SU-DHL-6 (cell line): ENCODE measurements at regions not wholly inside any gene's neighbourhood (a gene's known extent, or its start where the extent isn't known, plus 50 kb on each side); places are given as distances from the start of the nearest gene placed in this dataset.

Experiments
- H2AFZ ChIP-seq: fragments of 200-600 bp; sonication (generic); 2 replicates; pipeline ENCODE4 v1.6.1; 2014; ENCODE audit warnings: low read depth, mild to moderate bottlenecking, moderate library complexity, mixed read lengths, antibody characterized with exemption, low read length; ENCODE audit not compliant: severe bottlenecking
- H3F3A ChIP-seq: fragments of 200-600 bp; shearing (Covaris generic); 2 replicates; pipeline ENCODE4 v1.6.0; 2016; ENCODE audit warnings: antibody characterized with exemption, mild to moderate bottlenecking; ENCODE audit not compliant: insufficient read depth
- H3K27ac ChIP-seq: fragments of 200-600 bp; sonication (generic); 2 replicates; pipeline ENCODE4 v1.5.1; 2016; ENCODE audit warnings: low read depth, mild to moderate bottlenecking, low read length, moderate library complexity, mixed read lengths
- H3K27me3 ChIP-seq: fragments of 200-600 bp; sonication (generic), shearing (Covaris generic); 2 replicates; pipeline ENCODE4 v1.6.0; 2014; ENCODE audit warnings: mild to moderate bottlenecking, low read length
- H3K36me3 ChIP-seq: fragments of 200-600 bp; sonication (generic); 2 replicates; pipeline ENCODE4 v1.6.1; 2014; ENCODE audit warnings: mild to moderate bottlenecking, low read length, mixed read lengths
- H3K4me2 ChIP-seq: fragments of 300-600, 200-600 bp; shearing (Covaris generic), sonication (generic); 2 replicates; pipeline ENCODE4 v1.6.0; 2014; ENCODE audit warnings: low read length, low read depth, mild to moderate bottlenecking; ENCODE audit not compliant: poor library complexity, severe bottlenecking
- H3K4me3 ChIP-seq: fragments of 200-600 bp; sonication (generic); 2 replicates; pipeline ENCODE4 v1.5.1; 2014; ENCODE audit warnings: antibody characterized with exemption, low read length, mild to moderate bottlenecking, mixed read lengths; ENCODE audit not compliant: insufficient read depth, poor library complexity, severe bottlenecking
- H3K79me2 ChIP-seq: fragments of 200-600 bp; sonication (generic); 2 replicates; pipeline ENCODE4 v1.6.1; 2014; ENCODE audit warnings: mild to moderate bottlenecking, low read length, moderate library complexity; ENCODE audit not compliant: insufficient read depth
- H3K9ac ChIP-seq: fragments of 200-600 bp; sonication (generic); 2 replicates; pipeline ENCODE4 v1.7.0; 2014; ENCODE audit warnings: mild to moderate bottlenecking, low read length
- H3K9me2 ChIP-seq: fragments of 200-600 bp; sonication (generic); replicated peaks from 2 replicates; pipeline ENCODE4 v1.6.1; 2014; ENCODE audit warnings: low read length; ENCODE audit not compliant: insufficient read depth
- H3K9me3 ChIP-seq: fragments of 200-600 bp; sonication (generic); 2 replicates; pipeline ENCODE4 v1.6.1; 2014; ENCODE audit warnings: low read length, mixed read lengths; ENCODE audit not compliant: insufficient read depth
- H4K20me1 ChIP-seq: fragments of 200-600 bp; sonication (generic); 2 replicates; pipeline ENCODE4 v1.6.1; 2014; ENCODE audit warnings: low read depth, mild to moderate bottlenecking, antibody characterized with exemption, low read length, moderate library complexity, mixed read lengths
- EZH2phosphoT487 ChIP-seq: fragments of 200-600 bp; sonication (generic), shearing (Covaris generic); conservative IDR thresholded peaks from 2 replicates; pipeline ENCODE4 v1.6.1; 2018; ENCODE audit warnings: mild to moderate bottlenecking, antibody characterized with exemption, low read length, moderate library complexity, mixed read lengths
- TF ChIP-seq, protein P1 (sequence below): fragments of 200-600 bp; sonication (generic); IDR thresholded peaks from one replicate; pipeline ENCODE4 v1.5.1; 2017; ENCODE audit warnings: antibody characterized with exemption, mild to moderate bottlenecking, low read length, moderate library complexity; ENCODE audit not compliant: insufficient read depth, poor library complexity, severe bottlenecking

DNA sequence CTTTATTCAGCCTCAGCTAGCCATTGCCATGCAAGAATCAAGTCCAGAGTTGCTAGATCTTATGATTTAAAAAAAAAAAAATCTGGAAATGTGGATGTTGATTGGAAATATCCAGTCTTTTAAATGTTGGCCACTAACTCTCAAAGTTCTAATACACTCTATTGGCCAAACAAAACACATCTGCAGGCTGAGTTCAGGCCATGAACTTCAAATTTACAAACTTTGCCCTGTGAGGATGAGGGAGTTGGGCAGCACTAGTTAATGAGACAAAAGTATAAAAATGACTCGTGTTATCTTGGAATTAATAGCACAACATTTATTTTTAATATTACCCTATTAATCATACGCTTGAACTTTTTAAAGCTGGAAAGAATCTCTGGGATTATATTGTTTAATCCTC is 432.3 kb downstream of the PLPP3 start:
- Histone ChIP-seq H3K4me3 (no peak overlapping the region), H3K27me3 (no peaks in the 10 kb centered on the region), H3K9me3 (no peaks in the 10 kb centered on the region), H3K4me2 (no peak overlapping the region), H2AFZ (no peak overlapping the region), H3K27ac (no peak overlapping the region), H3K9me2 (no peaks in the 10 kb centered on the region), H3K79me2 (no peaks in the 10 kb centered on the region), H3K36me3 (no peaks in the 10 kb centered on the region), H3F3A (no peaks in the 10 kb centered on the region), H4K20me1 (no peaks in the 10 kb centered on the region), H3K9ac (no peak overlapping the region)
- no peak for TF ChIP-seq EZH2phosphoT487

DNA sequence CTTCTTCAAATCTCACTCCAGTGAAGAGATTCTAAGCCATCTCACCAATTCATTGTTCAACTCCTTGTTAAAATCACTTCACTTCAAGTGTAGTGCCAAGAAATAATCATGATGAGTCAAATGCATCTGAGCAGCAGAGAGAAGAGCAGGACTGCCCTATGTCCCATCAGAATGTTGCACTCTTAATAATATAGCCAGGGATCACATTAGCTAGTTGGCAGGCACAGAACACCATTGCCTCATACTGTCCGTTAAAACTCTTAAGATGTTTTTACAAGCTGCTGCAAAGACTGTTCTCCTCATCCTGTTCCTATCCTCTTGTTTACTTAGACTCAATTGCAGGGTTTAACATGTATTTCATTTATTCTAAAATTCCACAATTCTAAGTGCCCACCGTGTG is 432.9 kb downstream of the PLPP3 start:
- TF ChIP-seq, protein P1, sequence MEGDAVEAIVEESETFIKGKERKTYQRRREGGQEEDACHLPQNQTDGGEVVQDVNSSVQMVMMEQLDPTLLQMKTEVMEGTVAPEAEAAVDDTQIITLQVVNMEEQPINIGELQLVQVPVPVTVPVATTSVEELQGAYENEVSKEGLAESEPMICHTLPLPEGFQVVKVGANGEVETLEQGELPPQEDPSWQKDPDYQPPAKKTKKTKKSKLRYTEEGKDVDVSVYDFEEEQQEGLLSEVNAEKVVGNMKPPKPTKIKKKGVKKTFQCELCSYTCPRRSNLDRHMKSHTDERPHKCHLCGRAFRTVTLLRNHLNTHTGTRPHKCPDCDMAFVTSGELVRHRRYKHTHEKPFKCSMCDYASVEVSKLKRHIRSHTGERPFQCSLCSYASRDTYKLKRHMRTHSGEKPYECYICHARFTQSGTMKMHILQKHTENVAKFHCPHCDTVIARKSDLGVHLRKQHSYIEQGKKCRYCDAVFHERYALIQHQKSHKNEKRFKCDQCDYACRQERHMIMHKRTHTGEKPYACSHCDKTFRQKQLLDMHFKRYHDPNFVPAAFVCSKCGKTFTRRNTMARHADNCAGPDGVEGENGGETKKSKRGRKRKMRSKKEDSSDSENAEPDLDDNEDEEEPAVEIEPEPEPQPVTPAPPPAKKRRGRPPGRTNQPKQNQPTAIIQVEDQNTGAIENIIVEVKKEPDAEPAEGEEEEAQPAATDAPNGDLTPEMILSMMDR, result no peak
- no peak for TF ChIP-seq EZH2phosphoT487
- Histone ChIP-seq H3K4me3 (no peak overlapping the region), H3K27ac (no peak overlapping the region), H3F3A (no peaks in the 10 kb centered on the region), H3K4me2 (no peak overlapping the region), H4K20me1 (no peaks in the 10 kb centered on the region), H3K36me3 (no peaks in the 10 kb centered on the region), H3K9ac (no peak overlapping the region), H3K9me3 (no peaks in the 10 kb centered on the region), H3K79me2 (no peaks in the 10 kb centered on the region), H2AFZ (no peak overlapping the region), H3K9me2 (no peaks in the 10 kb centered on the region), H3K27me3 (no peaks in the 10 kb centered on the region)

DNA sequence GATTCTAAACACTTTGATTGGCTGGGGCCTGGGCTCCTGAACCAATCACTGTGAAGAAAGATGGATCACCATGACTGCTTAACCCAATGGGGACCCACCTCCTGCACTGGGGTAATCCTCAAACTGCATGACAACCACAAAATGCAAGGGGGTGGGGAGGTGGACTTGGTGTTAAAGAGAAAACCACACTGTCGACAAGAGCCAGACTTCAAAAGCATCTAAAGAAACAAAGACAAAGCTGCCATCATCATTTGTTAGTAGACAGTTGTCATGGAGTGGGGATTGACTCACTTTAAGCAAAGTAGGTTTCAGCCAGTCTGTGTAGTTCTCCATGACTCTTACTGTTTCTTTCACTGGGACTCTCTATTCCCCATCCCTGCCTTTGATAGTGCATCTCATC is 433.8 kb downstream of the PLPP3 start:
- no peaks in the 10 kb centered on the region for H3K9me3 ChIP-seq
- H3K9ac ChIP-seq, result no peak overlapping the region
- H3K36me3 ChIP-seq, result no peaks in the 10 kb centered on the region
- no peak overlapping the region for H3K27ac ChIP-seq
- H3K27me3 ChIP-seq, result no peaks in the 10 kb centered on the region
- H3K4me3 ChIP-seq, result no peak overlapping the region
- TF ChIP-seq, protein P1, result no peak
- no peak for TF ChIP-seq EZH2phosphoT487
- no peaks in the 10 kb centered on the region for H3K9me2 ChIP-seq
- no peaks in the 10 kb centered on the region for H3K79me2 ChIP-seq
- no peaks in the 10 kb centered on the region for H4K20me1 ChIP-seq
- H3F3A ChIP-seq, result no peaks in the 10 kb centered on the region
- no peak overlapping the region for H2AFZ ChIP-seq
- H3K4me2 ChIP-seq, result no peak overlapping the region

DNA sequence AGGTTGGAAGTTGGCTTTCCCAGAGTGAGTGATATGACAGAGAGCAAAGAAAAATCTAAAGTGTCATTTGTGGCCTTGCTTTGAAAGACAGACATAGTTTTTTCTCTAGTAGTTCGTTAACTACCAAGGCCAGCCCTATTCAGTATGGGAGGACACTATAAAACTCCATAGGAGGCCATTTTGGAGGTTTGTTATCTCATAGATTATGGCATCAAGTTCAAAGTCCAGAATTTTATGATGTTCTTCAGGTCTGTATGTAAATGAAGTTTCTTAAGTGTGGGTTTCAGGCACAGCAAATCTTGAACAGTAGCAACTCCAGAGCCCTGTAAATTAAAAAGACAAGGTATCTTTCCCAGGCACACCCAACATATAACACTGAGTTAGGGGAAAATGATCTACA is 437.1 kb downstream of the PLPP3 start:
- TF ChIP-seq EZH2phosphoT487, result no peak
- TF ChIP-seq, protein P1, result no peak
- Histone ChIP-seq H3K9ac (no peak overlapping the region), H3K9me3 (no peaks in the 10 kb centered on the region), H3K79me2 (no peaks in the 10 kb centered on the region), H3K27me3 (no peaks in the 10 kb centered on the region), H3K9me2 (no peaks in the 10 kb centered on the region), H4K20me1 (no peaks in the 10 kb centered on the region), H2AFZ (no peak overlapping the region), H3K36me3 (no peaks in the 10 kb centered on the region), H3K4me2 (no peak overlapping the region), H3F3A (no peaks in the 10 kb centered on the region), H3K4me3 (no peak overlapping the region), H3K27ac (no peak overlapping the region)
